CD4-positive, alpha-beta T cell treated with Interleukin-17A for 4 hours (primary cell): ENCODE measurements at regions not wholly inside any gene's neighbourhood (a gene's known extent, or its start where the extent isn't known, plus 50 kb on each side); places are given as distances from the start of the nearest gene placed in this dataset.

Experiments used
- DNase-seq: peaks from one replicate; pipeline ENCODE4 v3.0.0-alpha.2; 2020; ENCODE audit warnings: mixed read lengths

- DNase-seq: no peak
These were observed 286.5 kb downstream of the LPIN1 start for GRCh38 chr2:12032975-12033374.

DNA sequence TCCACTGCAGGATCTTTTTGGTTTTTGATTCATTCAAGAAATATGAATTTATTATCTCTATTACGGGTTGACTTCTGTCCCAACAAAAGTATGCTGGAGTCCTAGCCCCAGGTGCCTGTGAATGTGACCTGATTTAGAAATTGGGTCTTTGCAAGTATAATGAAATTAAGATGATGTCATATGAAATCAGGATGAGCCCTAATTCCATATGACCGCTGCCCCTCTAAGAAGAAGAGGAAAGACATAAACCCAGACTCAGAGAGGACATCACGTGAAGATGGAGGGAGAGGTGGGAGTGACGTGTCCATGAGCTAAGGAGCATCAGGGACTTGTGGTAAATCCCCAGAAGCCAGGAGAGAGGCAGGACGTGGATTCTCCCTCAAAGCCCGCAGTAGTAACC lies 287.1 kb downstream of the LPIN1 start:
- DNase-seq: no peak

DNA sequence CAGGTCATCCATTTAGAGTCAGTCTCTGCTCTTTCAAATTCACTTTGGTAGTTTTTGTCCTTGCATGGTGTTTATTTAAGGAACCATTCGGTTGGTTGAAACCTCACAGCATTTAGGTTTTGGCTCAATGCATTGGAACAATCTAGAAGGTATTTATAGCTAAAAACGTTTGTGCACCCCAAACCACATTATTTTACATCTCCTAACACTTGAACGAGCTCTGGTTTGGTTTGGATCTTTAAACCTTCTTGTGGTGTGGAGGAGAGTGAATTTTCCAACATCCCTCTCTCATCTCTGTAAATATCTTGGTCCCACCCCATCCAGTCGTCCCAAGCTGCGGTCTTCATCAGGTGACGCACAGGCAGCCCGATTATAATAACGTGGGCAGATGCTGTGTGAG lies 287.9 kb downstream of the LPIN1 start:
- no peak for DNase-seq

DNA sequence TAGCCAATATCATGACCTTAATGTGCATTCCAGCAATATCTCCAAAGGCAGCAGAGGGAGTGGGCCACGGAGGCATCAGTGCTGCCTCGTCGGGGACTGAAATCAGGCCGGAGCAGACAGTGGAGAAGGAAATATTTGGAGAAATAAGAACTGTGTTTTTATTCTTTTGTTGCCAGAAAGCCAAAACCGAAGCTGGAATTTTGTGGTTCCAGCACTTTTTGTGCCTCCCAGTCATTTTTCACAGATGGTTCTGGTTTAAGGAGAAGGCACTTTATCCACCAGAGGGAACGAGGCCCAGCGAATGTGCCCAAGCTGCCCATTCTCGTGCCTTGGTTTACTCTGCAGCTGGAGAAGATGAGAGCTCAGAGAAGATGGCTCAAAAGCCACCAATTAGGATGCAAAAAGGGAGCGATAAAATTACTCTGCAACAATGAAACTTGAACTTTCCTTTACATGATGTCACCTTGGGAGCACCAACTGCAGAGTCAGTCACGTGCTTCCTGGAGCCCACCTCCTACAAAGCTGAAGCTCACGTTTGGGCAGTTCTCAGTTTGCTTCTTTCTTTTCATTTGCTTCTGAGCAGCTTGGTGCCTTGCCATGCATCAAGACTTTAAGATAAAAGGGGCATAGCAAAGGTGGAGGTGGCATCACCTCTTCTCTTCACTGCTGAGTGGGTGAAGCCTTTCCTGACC lies 288.7 kb downstream of the LPIN1 start:
- no peak for DNase-seq

DNA sequence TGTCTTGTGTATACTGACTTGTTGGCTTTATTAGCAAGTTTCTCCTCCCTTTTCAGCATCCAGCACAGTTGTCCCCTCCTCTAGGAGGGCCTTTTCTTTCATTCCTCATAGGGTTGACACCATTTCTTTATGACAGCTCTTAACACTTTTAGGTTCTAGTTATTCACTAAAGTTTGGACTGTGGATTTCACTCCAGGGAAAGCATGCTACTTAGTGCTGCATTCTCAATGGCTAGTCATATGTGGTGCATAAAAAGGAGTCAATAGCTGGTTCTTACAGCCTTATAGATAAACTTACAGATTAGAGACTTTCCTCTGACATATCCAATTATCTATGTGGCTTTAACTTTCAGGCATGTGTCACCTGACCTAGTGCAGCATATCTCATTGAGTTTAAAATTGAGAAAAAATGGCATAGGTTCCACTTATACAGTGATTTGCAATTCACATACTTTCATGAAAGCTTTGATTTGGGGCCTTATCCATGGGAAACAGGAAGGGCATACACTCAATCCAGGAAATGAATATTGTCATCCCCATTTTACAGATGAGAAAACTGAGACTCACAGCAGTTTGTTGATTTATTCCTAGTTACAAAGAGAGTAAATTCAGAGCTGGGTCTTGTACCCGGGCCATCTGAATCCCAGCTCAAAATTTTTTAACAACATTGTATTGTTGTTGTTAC lies 289.7 kb downstream of the LPIN1 start:
- DNase-seq: no peak

- DNase-seq: peak; percentile 12
These were observed 290.2 kb downstream of the LPIN1 start for GRCh38 chr2:12036640-12036983.

- no peak for DNase-seq
These were observed 290.9 kb downstream of the LPIN1 start for GRCh38 chr2:12037301-12037700.

DNA sequence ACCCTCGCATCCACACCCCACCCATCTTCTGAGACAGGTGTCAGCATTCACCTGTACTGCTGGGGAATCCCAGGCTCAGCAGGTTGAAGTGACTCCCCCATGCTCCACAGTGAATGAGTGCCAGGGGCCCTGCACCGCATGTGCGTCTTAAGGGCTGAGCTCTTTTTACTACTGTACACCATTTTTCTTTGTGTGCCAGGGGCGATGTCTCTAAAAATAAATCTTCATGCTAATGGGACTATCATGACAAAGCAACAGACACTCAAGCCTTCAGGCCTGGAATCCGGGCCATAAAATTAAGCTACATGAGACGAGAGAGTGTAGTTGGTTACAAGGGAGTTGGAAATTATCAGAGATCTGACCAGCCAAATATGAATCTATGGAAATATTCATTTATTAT lies 294.8 kb downstream of the LPIN1 start:
- DNase-seq: no peak

GRCh38 chr2:12043131-12043530 lies 296.7 kb downstream of the LPIN1 start:
- no peak for DNase-seq

GRCh38 chr2:12044857-12045256 lies 298.4 kb downstream of the LPIN1 start:
- DNase-seq: peak; percentile 54

DNA sequence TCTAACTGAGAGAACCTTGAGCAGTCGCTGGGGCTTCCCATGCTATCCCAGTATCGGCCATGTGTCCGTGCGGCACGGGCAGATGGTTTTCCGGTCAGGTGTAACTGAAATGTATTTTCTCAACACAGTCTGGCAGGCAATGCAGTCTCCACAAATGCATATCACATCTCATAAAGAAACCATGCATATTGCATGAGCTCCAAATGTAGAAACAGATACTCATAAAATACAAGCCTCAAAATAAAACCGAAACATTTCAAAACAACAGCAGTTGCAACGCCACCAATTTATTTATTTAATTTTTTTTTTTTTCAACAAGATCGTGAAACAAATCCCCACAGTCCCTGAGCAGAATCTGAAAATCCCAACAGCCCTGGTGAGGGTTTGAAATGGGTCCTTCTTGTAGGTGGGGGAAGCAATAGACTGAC lies 299.4 kb downstream of the LPIN1 start:
- DNase-seq: no peak

DNA sequence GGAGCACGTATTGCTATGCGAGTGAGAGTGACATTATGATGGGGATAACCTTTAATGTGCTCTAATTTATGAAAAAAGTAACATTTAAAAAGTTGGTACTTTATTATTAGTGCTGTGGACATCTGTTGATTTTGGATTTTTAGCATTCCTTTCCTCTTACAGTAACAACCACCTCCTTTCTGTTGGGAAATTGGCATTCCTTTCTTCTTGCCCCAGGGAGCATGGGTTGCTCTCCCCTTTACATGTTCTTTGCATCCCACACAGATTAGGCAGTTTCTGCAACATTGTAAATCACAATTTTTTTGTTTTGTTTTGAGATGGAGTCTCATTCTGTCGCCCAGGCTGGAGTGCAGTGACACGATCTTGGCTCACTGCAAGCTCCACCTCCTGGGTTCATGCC lies 300.2 kb downstream of the LPIN1 start:
- no peak for DNase-seq

DNA sequence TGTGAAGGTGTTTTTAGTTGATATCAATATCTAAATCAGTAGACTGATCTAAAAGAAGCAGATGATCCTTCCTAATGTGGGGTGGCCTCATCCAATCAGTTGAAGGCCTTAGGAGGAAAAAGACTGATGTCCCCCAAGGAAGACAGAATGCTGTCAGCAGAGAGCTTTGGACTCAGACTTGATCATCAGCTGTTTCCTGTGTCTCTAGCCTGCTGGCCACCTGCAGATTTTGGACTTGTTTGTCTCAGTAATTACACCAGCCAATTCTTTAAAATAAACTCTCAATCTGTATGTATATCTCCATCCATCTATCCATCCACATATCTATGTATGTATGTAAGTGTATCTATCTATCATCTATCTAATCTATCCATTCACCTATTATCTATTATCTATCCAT lies 301.3 kb downstream of the LPIN1 start:
- no peak for DNase-seq

DNA sequence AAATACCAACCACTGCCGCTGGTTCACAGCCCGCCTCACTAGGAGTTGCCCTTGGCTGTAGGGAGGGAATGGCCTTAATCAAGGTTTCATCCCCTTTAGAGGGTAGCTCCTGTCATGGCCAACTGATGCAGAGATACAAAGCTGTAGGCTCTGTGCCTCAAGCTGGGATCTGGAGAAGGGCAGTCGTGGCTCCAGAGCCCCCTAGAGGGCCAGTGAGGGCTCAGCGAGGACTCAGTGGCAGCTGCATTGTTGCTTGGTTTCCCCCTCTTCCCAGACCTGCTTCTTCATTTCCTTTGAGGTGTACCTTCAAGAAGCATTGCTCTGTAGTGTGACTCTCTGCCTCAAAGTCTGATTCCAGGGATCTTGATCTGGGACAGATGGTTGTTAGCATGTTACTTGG lies 302.1 kb downstream of the LPIN1 start:
- DNase-seq: no peak

GRCh38 chr2:12050396-12050795 lies 304.0 kb downstream of the LPIN1 start:
- peak; percentile 6 for DNase-seq

DNA sequence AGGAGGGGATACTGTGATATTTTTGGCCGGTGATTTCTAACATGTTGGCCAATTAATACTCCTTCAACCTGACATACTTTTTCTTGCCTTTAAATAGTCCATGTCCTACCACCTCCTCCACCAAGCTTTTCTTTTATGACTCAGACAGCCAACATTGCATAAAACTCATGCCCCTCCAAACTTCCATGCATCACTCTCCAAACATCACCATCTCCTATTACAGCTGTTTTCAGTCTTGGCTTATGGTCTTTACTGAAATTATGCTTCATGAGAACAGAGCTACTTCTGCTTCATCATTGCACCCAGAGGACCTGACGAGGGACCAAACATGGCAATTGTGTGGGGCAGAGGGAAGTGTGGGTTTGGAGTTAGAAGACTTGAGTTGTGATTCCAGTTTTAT lies 305.4 kb downstream of the LPIN1 start:
- no peak for DNase-seq

GRCh38 chr2:12052796-12053195 lies 306.4 kb downstream of the LPIN1 start:
- no peak for DNase-seq

- no peak for DNase-seq
These were observed 308.7 kb downstream of the LPIN1 start for GRCh38 chr2:12054956-12055618.

DNA sequence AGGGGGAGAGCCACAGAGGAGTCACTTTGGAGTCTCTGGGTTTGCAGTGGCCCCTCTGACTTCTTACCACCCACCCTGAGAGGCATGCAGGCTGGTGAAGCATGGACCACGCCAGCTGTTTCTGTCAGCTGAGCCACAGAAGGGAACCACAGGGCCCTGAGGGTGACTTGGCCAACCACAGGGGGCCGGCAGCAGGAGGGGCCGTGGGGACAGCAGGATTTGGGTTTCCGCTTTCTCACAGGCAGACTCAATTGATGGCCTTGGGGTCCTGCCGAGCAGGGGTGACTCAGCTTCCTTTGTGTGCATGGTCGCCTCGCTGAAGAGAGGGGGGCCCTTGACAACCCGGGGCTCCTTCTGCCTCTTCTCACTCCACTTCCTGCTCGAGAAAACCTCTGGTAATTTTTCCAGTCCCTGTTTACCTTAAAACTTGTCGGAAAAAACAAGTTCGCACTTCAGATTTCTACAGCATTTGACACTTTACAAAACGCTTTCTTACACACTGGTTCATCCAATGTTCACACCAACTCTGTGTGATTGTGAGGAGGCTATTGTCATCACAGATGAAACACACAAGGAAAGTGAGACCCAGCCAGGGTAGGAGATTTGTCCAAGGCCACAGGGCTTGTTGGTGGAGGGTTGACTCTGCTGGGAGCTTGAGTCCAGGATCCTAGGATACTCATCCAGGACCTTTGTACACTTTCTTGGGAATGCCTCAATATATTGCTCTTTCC lies 311.2 kb downstream of the LPIN1 start:
- peak; percentile 19 for DNase-seq

- no peak for DNase-seq
These were observed 313.4 kb downstream of the LPIN1 start for GRCh38 chr2:12059616-12060441.

- DNase-seq: no peak
These were observed 314.5 kb downstream of the LPIN1 start for GRCh38 chr2:12060886-12061285.

DNA sequence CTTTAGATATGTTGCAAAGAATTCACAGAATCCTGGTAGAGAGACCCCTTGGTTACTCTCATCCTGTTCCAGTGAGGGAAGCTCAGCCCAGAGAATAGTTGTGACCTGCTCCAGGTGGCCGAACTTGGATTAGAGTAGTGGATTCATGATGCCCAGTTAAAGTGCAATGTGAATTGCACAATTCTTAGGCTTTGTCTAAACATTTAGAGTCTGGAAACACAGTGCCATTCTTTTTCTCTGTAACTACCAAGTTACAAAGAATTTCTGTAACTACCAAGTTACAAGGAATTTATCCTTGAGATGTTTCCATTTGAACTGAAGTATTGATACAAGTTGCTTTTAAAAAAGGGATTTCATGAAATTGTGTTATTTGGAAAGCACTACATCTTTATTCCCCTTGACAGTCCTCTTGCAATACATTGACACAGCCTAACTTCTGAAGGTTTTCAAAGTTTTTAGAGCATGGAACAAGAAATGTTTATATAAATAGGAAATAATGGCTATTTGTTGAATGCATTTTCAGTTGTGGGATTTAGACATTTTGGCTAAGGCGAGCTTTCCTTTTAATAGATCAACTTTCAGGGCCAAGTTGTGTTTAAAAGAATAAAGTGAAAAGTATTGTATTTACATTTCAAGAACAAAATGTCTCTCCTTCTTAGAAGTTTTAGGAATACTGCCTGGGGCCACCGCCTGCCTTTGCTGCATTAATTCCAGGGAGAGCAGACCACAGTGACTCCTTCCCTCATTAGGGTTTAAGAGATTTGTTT lies 315.0 kb downstream of the LPIN1 start:
- DNase-seq: no peak
